Lower lobe of right lung (tissue), 2 donors: ENCODE measurements at regions not wholly inside any gene's neighbourhood (a gene's known extent, or its start where the extent isn't known, plus 50 kb on each side); places are given as distances from the start of the nearest gene placed in this dataset.

Experiments used
- ATAC-seq, 2 donors: fragments of 200-7000 bp; cut with Tn5 transposase; one replicate each; pipeline ENCODE4 v1.9.1; 2020 to 2022; ENCODE audit warnings: mild to moderate bottlenecking in 2 of 2, moderate library complexity in 2 of 2
- DNase-seq: peaks from one replicate; pipeline ENCODE4 v3.0.0-alpha.2; 2020
- H3K27ac ChIP-seq: fragments of 200-600 bp; one replicate; pipeline ENCODE4 v1.8.0; 2022
- H3K27me3 ChIP-seq: fragments of 200-600 bp; one replicate; pipeline ENCODE4 v1.8.0; 2022; ENCODE audit warnings: low read depth
- H3K36me3 ChIP-seq: fragments of 200-600 bp; one replicate; pipeline ENCODE4 v1.8.0; 2022; ENCODE audit warnings: mild to moderate bottlenecking
- H3K4me1 ChIP-seq: fragments of 200-600 bp; one replicate; pipeline ENCODE4 v1.8.0; 2022
- H3K4me3 ChIP-seq: fragments of 200-600 bp; one replicate; pipeline ENCODE4 v1.8.0; 2022; ENCODE audit warnings: mild to moderate bottlenecking
- H3K9me3 ChIP-seq: fragments of 200-600 bp; one replicate; pipeline ENCODE4 v1.8.0; 2022
- CTCF ChIP-seq: fragments of 200-600 bp; IDR thresholded peaks from one replicate; pipeline ENCODE4 v1.8.0; 2022; ENCODE audit warnings: antibody characterized with exemption, mild to moderate bottlenecking
- intact Hi-C: fragments of 100-400 bp; cut with DNase I; formaldehyde crosslinking; loops from one replicate; pipeline ENCODE4 v1.11.0; 2022
- donor health status: DM: no; HTN: yes; CAD: no; lungs with severe emphysema.

- DNase-seq = no peak
These were observed 386.7 kb downstream of the RSL24D1 start for GRCh38 chr15:54810031-54810430.

GRCh38 chr15:54808321-54808720 lies 388.4 kb downstream of the RSL24D1 start:
- ATAC-seq = no peak
- intact Hi-C loops = no loop called here

More at GRCh38 chr15:54810031-54810430, 386.7 kb downstream of the RSL24D1 start:
- Histone ChIP-seq H3K36me3 (no peaks in the 10 kb centered on the region), H3K4me3 (no peak overlapping the region), H3K27me3 (no peaks in the 10 kb centered on the region), H3K27ac (no peak overlapping the region), H3K9me3 (peaks cover 5% of the 10 kb centered on the region), H3K4me1 (no peaks in the 10 kb centered on the region)
- no peak for ATAC-seq
- intact Hi-C loops = no loop called here
- no peak for TF ChIP-seq CTCF

GRCh38 chr15:54803987-54804386 lies 392.8 kb downstream of the RSL24D1 start:
- ATAC-seq (no peak), DNase-seq (no peak)
- Histone ChIP-seq H3K36me3 (no peaks in the 10 kb centered on the region), H3K4me3 (no peak overlapping the region), H3K27me3 (no peaks in the 10 kb centered on the region), H3K4me1 (no peaks in the 10 kb centered on the region), H3K9me3 (no peaks in the 10 kb centered on the region), H3K27ac (no peak overlapping the region)
- intact Hi-C loops = no loop called here
- no peak for TF ChIP-seq CTCF

More at GRCh38 chr15:54808321-54808720, 388.4 kb downstream of the RSL24D1 start:
- H3K36me3 ChIP-seq = no peaks in the 10 kb centered on the region
- no peaks in the 10 kb centered on the region for H3K4me1 ChIP-seq
- no peak for DNase-seq
- H3K9me3 ChIP-seq = no peaks in the 10 kb centered on the region
- H3K27ac ChIP-seq = no peak overlapping the region
- TF ChIP-seq CTCF = no peak
- no peak overlapping the region for H3K4me3 ChIP-seq
- no peaks in the 10 kb centered on the region for H3K27me3 ChIP-seq

- intact Hi-C loops = no loop called here
- no peak for TF ChIP-seq CTCF
- no peaks in the 10 kb centered on the region for H3K4me1 ChIP-seq
- H3K27ac ChIP-seq = no peak overlapping the region
- ATAC-seq (peak; percentile 24 to 35), DNase-seq (no peak)
- no peaks in the 10 kb centered on the region for H3K36me3 ChIP-seq
- no peaks in the 10 kb centered on the region for H3K9me3 ChIP-seq
- H3K27me3 ChIP-seq = no peaks in the 10 kb centered on the region
- H3K4me3 ChIP-seq = no peak overlapping the region
These were observed 393.5 kb downstream of the RSL24D1 start for GRCh38 chr15:54803134-54803808.

- ATAC-seq (no peak), DNase-seq (no peak)
- Histone ChIP-seq H3K27me3 (no peaks in the 10 kb centered on the region), H3K36me3 (no peaks in the 10 kb centered on the region), H3K9me3 (no peaks in the 10 kb centered on the region), H3K27ac (no peak overlapping the region), H3K4me1 (no peaks in the 10 kb centered on the region), H3K4me3 (no peak overlapping the region)
- TF ChIP-seq CTCF = no peak
- intact Hi-C loops = no loop called here
These were observed 404.2 kb downstream of the RSL24D1 start for GRCh38 chr15:54792526-54792925.
